ENCODE measurements at regions not wholly inside any gene's neighbourhood (a gene's known extent, or its start where the extent isn't known, plus 50 kb on each side); places are given as distances from the start of the nearest gene placed in this dataset.

DNA sequence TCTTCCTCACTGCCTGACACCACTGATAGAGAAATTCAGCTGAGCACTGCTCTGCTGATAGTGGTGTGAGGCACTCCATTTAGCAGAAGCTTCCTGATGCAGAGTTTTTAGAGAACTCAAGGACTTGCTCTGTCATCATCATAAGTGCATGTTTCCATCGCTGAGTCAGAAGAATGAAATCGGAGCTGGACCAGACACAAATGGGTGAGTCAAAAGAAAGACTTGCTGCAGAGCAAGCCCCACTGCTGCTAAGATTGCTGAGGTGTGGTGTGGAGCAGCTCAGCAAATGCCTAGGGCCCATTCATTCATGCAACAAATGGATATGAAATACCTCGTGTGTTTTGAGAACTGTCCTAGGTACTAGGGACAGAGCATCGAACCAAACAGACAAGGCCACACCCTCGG is 410.2 kb upstream of the SLC30A5 start:
- TF ChIP-seq TAF1 (IDR thresholded peaks at IDR 0.05; ENCODE audit: borderline replicate concordance, low read depth, low read length) (no peak), POLR2AphosphoS5 (IDR thresholded peaks at IDR 0.05; ENCODE audit: low read depth, low read length) (no peak)

Measured in GM12892 (cell line).